ENCODE measurements at regions not wholly inside any gene's neighbourhood (a gene's known extent, or its start where the extent isn't known, plus 50 kb on each side); places are given as distances from the start of the nearest gene placed in this dataset.

- H3K27ac ChIP-seq (ENCODE audit: low read length in 2 of 2) = no peak overlapping the region
- no peaks in the 10 kb centered on the region for H3K9me3 Mint-ChIP-seq (ENCODE audit: insufficient read depth)
- no peak overlapping the region for H3K4me3 ChIP-seq (ENCODE audit: control extremely low read depth in 1 of 5, extremely low read depth in 1 of 5, insufficient read depth in 1 of 5, low read depth in 2 of 5, low read length in 4 of 5)
- peak overlapping the region; percentile 7 for H3K27ac Mint-ChIP-seq
- peak overlapping the region; percentile 13 for H2AFZ ChIP-seq (ENCODE audit: insufficient read depth, low read depth, low read length, poor library complexity, severe bottlenecking)
- no peak for TF ChIP-seq EZH2 (IDR thresholded peaks at IDR 0.05; ENCODE audit: borderline replicate concordance, insufficient read depth, low read depth, low read length, poor library complexity, severe bottlenecking)
- TF ChIP-seq CTCF (IDR thresholded peaks at IDR 0.05) = no peak
- CTCF ChIA-PET = interaction anchor here (0.6 to 1.4 kb wide), 4 partner anchors 11 to 1138 kb away, joined by 3 read pairs; no protein-coding TSS in a partner anchor
- H3K36me3 ChIP-seq (replicated peaks in 1 of 2; ENCODE audit: control extremely low read depth in 1 of 2, control insufficient read depth in 1 of 2, extremely low read depth in 1 of 2, insufficient read depth in 2 of 2, low read length in 1 of 2) = no peaks in the 10 kb centered on the region
- peaks cover 3% of the 10 kb centered on the region for H3K4me1 Mint-ChIP-seq
- ATAC-seq (ENCODE audit: low read depth) (no peak), DNase-seq (no peak)
- intact Hi-C loops (cut with micrococcal nuclease) = loop anchor here (10.0 kb wide), 1 partner anchor 1307 kb away; no protein-coding TSS in a partner anchor
- H3K9me3 ChIP-seq (ENCODE audit: control extremely low read depth in 1 of 3, control insufficient read depth in 2 of 3, insufficient read depth in 1 of 3, low read length in 2 of 3) = no peaks in the 10 kb centered on the region
- H3K27me3 Mint-ChIP-seq = no peaks in the 10 kb centered on the region
- POLR2A ChIA-PET = no interaction called here
- H3K4me3 Mint-ChIP-seq = no peak overlapping the region
- no peak overlapping the region for H3K9ac ChIP-seq (ENCODE audit: low read length)
- H3K27me3 ChIP-seq (replicated peaks in 1 of 4; ENCODE audit: control extremely low read depth in 1 of 4, control insufficient read depth in 3 of 4, insufficient read depth in 4 of 4, low read length in 3 of 4) = no peaks in the 10 kb centered on the region
- H3K79me2 ChIP-seq (ENCODE audit: control insufficient read depth, insufficient read depth, low read length) = no peaks in the 10 kb centered on the region
- H3K4me2 ChIP-seq (replicated peaks; ENCODE audit: low read depth, low read length, poor library complexity, severe bottlenecking) = no peak overlapping the region
- no peaks in the 10 kb centered on the region for H4K20me1 ChIP-seq (ENCODE audit: control insufficient read depth, insufficient read depth, low read length, poor library complexity, severe bottlenecking)
- no peaks in the 10 kb centered on the region for H3K4me1 ChIP-seq (ENCODE audit: control insufficient read depth in 2 of 2, insufficient read depth in 2 of 2, low read length in 2 of 2)
- no CpG with 5 or more reads among the region's 2 CpGs for WGBS (ENCODE audit: insufficient coverage)
Observed at GRCh38 chr2:13001408-13001807, 284.7 kb downstream of the TRIB2 start.

GRCh38 chr2:13002536-13003331, 286.0 kb downstream of the TRIB2 start:
- no peaks in the 10 kb centered on the region for H3K9me3 Mint-ChIP-seq (ENCODE audit: insufficient read depth)
- ATAC-seq (ENCODE audit: low read depth) (no peak), DNase-seq (no peak)
- ChIA-PET CTCF (interaction anchor here (1.2 to 1.4 kb wide), 2 partner anchors 1171 to 1174 kb away, joined by 3 to 11 read pairs; no protein-coding TSS in a partner anchor), POLR2A (no interaction called here)
- H3K9ac ChIP-seq (ENCODE audit: low read length) = no peak overlapping the region
- H3K4me1 ChIP-seq (ENCODE audit: control insufficient read depth in 2 of 2, insufficient read depth in 2 of 2, low read length in 2 of 2) = peaks cover 0 to 3% of the 10 kb centered on the region in 2 donors
- no peaks in the 10 kb centered on the region for H3K79me2 ChIP-seq (ENCODE audit: control insufficient read depth, insufficient read depth, low read length)
- TF ChIP-seq EZH2 (IDR thresholded peaks at IDR 0.05; ENCODE audit: borderline replicate concordance, insufficient read depth, low read depth, low read length, poor library complexity, severe bottlenecking) = no peak
- TF ChIP-seq CTCF (IDR thresholded peaks at IDR 0.05) = no peak
- H3K27me3 ChIP-seq (replicated peaks in 1 of 4; ENCODE audit: control extremely low read depth in 1 of 4, control insufficient read depth in 3 of 4, insufficient read depth in 4 of 4, low read length in 3 of 4) = no peaks in the 10 kb centered on the region
- intact Hi-C loops (cut with micrococcal nuclease) = loop anchor here (10.0 kb wide), 1 partner anchor 1308 kb away; no protein-coding TSS in a partner anchor
- H2AFZ ChIP-seq (ENCODE audit: insufficient read depth, low read depth, low read length, poor library complexity, severe bottlenecking) = no peak overlapping the region
- H3K4me3 Mint-ChIP-seq = no peak overlapping the region
- WGBS (ENCODE audit: insufficient coverage) = 86% methylated on average over 5 of the region's 7 CpGs
- no peak overlapping the region for H3K27ac ChIP-seq (ENCODE audit: low read length in 2 of 2)
- no peak overlapping the region for H3K4me3 ChIP-seq (ENCODE audit: control extremely low read depth in 1 of 5, extremely low read depth in 1 of 5, insufficient read depth in 1 of 5, low read depth in 2 of 5, low read length in 4 of 5)
- peaks cover 5% of the 10 kb centered on the region for H3K4me1 Mint-ChIP-seq
- H3K4me2 ChIP-seq (replicated peaks; ENCODE audit: low read depth, low read length, poor library complexity, severe bottlenecking) = no peak overlapping the region
- H3K9me3 ChIP-seq (ENCODE audit: control extremely low read depth in 1 of 3, control insufficient read depth in 2 of 3, insufficient read depth in 1 of 3, low read length in 2 of 3) = no peaks in the 10 kb centered on the region
- H3K27me3 Mint-ChIP-seq = peaks cover 3% of the 10 kb centered on the region
- H3K27ac Mint-ChIP-seq = no peak overlapping the region
- no peaks in the 10 kb centered on the region for H4K20me1 ChIP-seq (ENCODE audit: control insufficient read depth, insufficient read depth, low read length, poor library complexity, severe bottlenecking)
- no peaks in the 10 kb centered on the region for H3K36me3 ChIP-seq (replicated peaks in 1 of 2; ENCODE audit: control extremely low read depth in 1 of 2, control insufficient read depth in 1 of 2, extremely low read depth in 1 of 2, insufficient read depth in 2 of 2, low read length in 1 of 2)

Measured in B cell (primary cell).